Parathyroid adenoma (tissue), 2 donors: ENCODE measurements at regions not wholly inside any gene's neighbourhood (a gene's known extent, or its start where the extent isn't known, plus 50 kb on each side); places are given as distances from the start of the nearest gene placed in this dataset.

Experiments used
- H2AFZ ChIP-seq: fragments of 300-600 bp; sonication (generic); one replicate; pipeline ENCODE4 v1.7.0; 2017; ENCODE audit warnings: antibody characterized with exemption, mild to moderate bottlenecking
- H3K27ac ChIP-seq: fragments of 300-600 bp; sonication (generic); one replicate; pipeline ENCODE4 v1.7.0; 2017
- H3K27me3 ChIP-seq: fragments of 300-600 bp; sonication (generic); one replicate; pipeline ENCODE4 v1.7.0; 2017; ENCODE audit warnings: low read length; ENCODE audit not compliant: control insufficient read depth, insufficient read depth
- H3K36me3 ChIP-seq: fragments of 300-600 bp; sonication (generic); one replicate; pipeline ENCODE4 v1.7.0; 2017; ENCODE audit warnings: low read length; ENCODE audit not compliant: control insufficient read depth, insufficient read depth
- H3K4me1 ChIP-seq: fragments of 300-600 bp; sonication (generic); one replicate; pipeline ENCODE4 v1.7.0; 2017; ENCODE audit warnings: control low read depth
- H3K4me2 ChIP-seq: fragments of 300-600 bp; sonication (generic); one replicate; pipeline ENCODE4 v1.7.0; 2017; ENCODE audit warnings: low read length
- H3K4me3 ChIP-seq: fragments of 300-600 bp; sonication (generic); one replicate; pipeline ENCODE4 v1.7.0; 2017; ENCODE audit warnings: low read depth, low read length
- H3K79me2 ChIP-seq: fragments of 300-600 bp; sonication (generic); one replicate; pipeline ENCODE4 v1.7.0; 2017; ENCODE audit warnings: control low read depth
- H3K9ac ChIP-seq: fragments of 300-600 bp; sonication (generic); one replicate; pipeline ENCODE4 v1.7.0; 2017; ENCODE audit warnings: mild to moderate bottlenecking
- H3K9me3 ChIP-seq: fragments of 300-600 bp; sonication (generic); one replicate; pipeline ENCODE4 v1.7.0; 2017; ENCODE audit warnings: low read length; ENCODE audit not compliant: control insufficient read depth
- CTCF ChIP-seq: fragments of 300-600 bp; sonication (generic); IDR thresholded peaks from one replicate; pipeline ENCODE4 v1.7.0; 2017; ENCODE audit warnings: antibody characterized with exemption, mild to moderate bottlenecking
- donor health status: primary hyperparathyroidism.

GRCh38 chr5:107257885-107258520, 412.7 kb downstream of the EFNA5 start:
- Histone ChIP-seq H3K4me2 (no peak overlapping the region), H2AFZ (no peak overlapping the region), H3K9me3 (no peaks in the 10 kb centered on the region), H3K27ac (no peak overlapping the region), H3K27me3 (no peaks in the 10 kb centered on the region), H3K4me1 (peaks cover 14% of the 10 kb centered on the region), H3K79me2 (no peaks in the 10 kb centered on the region), H3K9ac (no peak overlapping the region), H3K4me3 (no peak overlapping the region), H3K36me3 (no peaks in the 10 kb centered on the region)
- no peak for TF ChIP-seq CTCF

- peaks cover 14% of the 10 kb centered on the region for H3K4me1 ChIP-seq
- no peak overlapping the region for H3K27ac ChIP-seq
- no peaks in the 10 kb centered on the region for H3K27me3 ChIP-seq
- no peaks in the 10 kb centered on the region for H3K79me2 ChIP-seq
- H2AFZ ChIP-seq: no peak overlapping the region
- no peak for TF ChIP-seq CTCF
- no peak overlapping the region for H3K9ac ChIP-seq
- H3K4me3 ChIP-seq: no peak overlapping the region
- no peaks in the 10 kb centered on the region for H3K9me3 ChIP-seq
- H3K4me2 ChIP-seq: no peak overlapping the region
- no peaks in the 10 kb centered on the region for H3K36me3 ChIP-seq
Measured at GRCh38 chr5:107254902-107255234, 415.9 kb downstream of the EFNA5 start.

- no peak for TF ChIP-seq CTCF
- Histone ChIP-seq H3K4me2 (no peak overlapping the region), H3K27me3 (no peaks in the 10 kb centered on the region), H3K9me3 (no peaks in the 10 kb centered on the region), H2AFZ (no peak overlapping the region), H3K27ac (no peak overlapping the region), H3K4me1 (peaks cover 14% of the 10 kb centered on the region), H3K79me2 (no peaks in the 10 kb centered on the region), H3K4me3 (no peak overlapping the region), H3K36me3 (no peaks in the 10 kb centered on the region), H3K9ac (no peak overlapping the region)
Measured at GRCh38 chr5:107254214-107254901, 416.4 kb downstream of the EFNA5 start.

GRCh38 chr5:107253246-107253645, 417.5 kb downstream of the EFNA5 start:
- Histone ChIP-seq H2AFZ (no peak overlapping the region), H3K27me3 (no peaks in the 10 kb centered on the region), H3K36me3 (no peaks in the 10 kb centered on the region), H3K4me3 (no peak overlapping the region), H3K79me2 (no peaks in the 10 kb centered on the region), H3K27ac (no peak overlapping the region), H3K9ac (no peak overlapping the region), H3K4me1 (peaks cover 14% of the 10 kb centered on the region), H3K9me3 (no peaks in the 10 kb centered on the region), H3K4me2 (no peak overlapping the region)
- no peak for TF ChIP-seq CTCF

- Histone ChIP-seq H3K4me2 (no peak overlapping the region), H3K9me3 (no peaks in the 10 kb centered on the region), H3K9ac (no peak overlapping the region), H3K4me1 (peaks cover 2% of the 10 kb centered on the region), H3K36me3 (no peaks in the 10 kb centered on the region), H3K27me3 (no peaks in the 10 kb centered on the region), H3K4me3 (no peak overlapping the region), H2AFZ (no peak overlapping the region), H3K79me2 (no peaks in the 10 kb centered on the region), H3K27ac (no peak overlapping the region)
- no peak for TF ChIP-seq CTCF
Measured at GRCh38 chr5:107251151-107251550, 419.6 kb downstream of the EFNA5 start.
